GM12878 (cell line): ENCODE measurements at regions not wholly inside any gene's neighbourhood (a gene's known extent, or its start where the extent isn't known, plus 50 kb on each side); places are given as distances from the start of the nearest gene placed in this dataset.

Source experiments
- CBFB ChIP-seq: IDR thresholded peaks from 2 replicates; pipeline ENCODE4 v1.6.1; 2016; ENCODE audit warnings: antibody characterized with exemption, low read depth
- CEBPZ ChIP-seq: fragments of 150-350 bp; IDR thresholded peaks from 2 replicates; pipeline ENCODE4 v1.6.1; 2016; ENCODE audit warnings: low read depth, low read length
- CHD2 ChIP-seq: IDR thresholded peaks from 2 replicates; pipeline ENCODE4 v1.6.1; 2011; ENCODE audit warnings: low read depth, low read length, improper control_type of control experiment, borderline replicate concordance
- CREB1 ChIP-seq: IDR thresholded peaks from 2 replicates; pipeline ENCODE4 v1.6.1; 2012; ENCODE audit warnings: low read depth, mild to moderate bottlenecking, inconsistent platforms
- CTCF ChIP-seq, 3 experiments: IDR thresholded peaks in 2 of 3; conservative IDR thresholded peaks in 1 of 3; 2 replicates each; pipeline ENCODE4 v1.5.1; 2011; ENCODE audit warnings: low read depth in 3 of 3, low read length in 3 of 3, mild to moderate bottlenecking in 3 of 3, control low read depth in 2 of 3, moderate library complexity in 2 of 3, inconsistent platforms in 1 of 3, mixed read lengths in 1 of 3; ENCODE audit not compliant: control insufficient read depth in 2 of 3, insufficient read depth in 1 of 3; ENCODE audit errors: extremely low read depth in 1 of 3
- EED ChIP-seq: sonication (generic); IDR thresholded peaks from 2 replicates; pipeline ENCODE4 v1.6.1; 2016; ENCODE audit warnings: antibody characterized with exemption, low read depth
- EP300 ChIP-seq, 2 experiments: fragments of 150-350 bp in 1 of 2; IDR thresholded peaks; 2 replicates each; pipeline ENCODE4 v1.6.1; 2011 to 2012; ENCODE audit warnings: low read depth in 2 of 2, low read length in 2 of 2, borderline replicate concordance in 1 of 2, improper control_type of control experiment in 1 of 2, inconsistent platforms in 1 of 2; ENCODE audit not compliant: control insufficient read depth in 1 of 2
- MXI1 ChIP-seq: fragments of 150-350 bp; IDR thresholded peaks from 2 replicates; pipeline ENCODE4 v1.6.1; 2011; ENCODE audit warnings: low read depth, mild to moderate bottlenecking, inconsistent platforms, low read length, improper control_type of control experiment
- NFXL1 ChIP-seq: fragments of 450-650 bp; IDR thresholded peaks from 2 replicates; pipeline ENCODE4 v1.6.1; 2017; ENCODE audit warnings: antibody characterized with exemption, mild to moderate bottlenecking, borderline replicate concordance
- POLR2AphosphoS5 ChIP-seq: IDR thresholded peaks from 2 replicates; pipeline ENCODE4 v1.6.1; 2011; ENCODE audit warnings: mild to moderate bottlenecking, low read length, inconsistent platforms
- USF1 ChIP-seq: IDR thresholded peaks from 2 replicates; pipeline ENCODE4 v1.6.1; 2011; ENCODE audit warnings: borderline replicate concordance, low read depth, mild to moderate bottlenecking, moderate library complexity, mixed read lengths, low read length; ENCODE audit not compliant: insufficient read depth; ENCODE audit errors: extremely low read length
- YY1 ChIP-seq: IDR thresholded peaks from 2 replicates; pipeline ENCODE4 v1.6.1; 2011; ENCODE audit warnings: low read depth, mild to moderate bottlenecking, low read length

GRCh38 chr11:23861615-23862014 is 635.2 kb upstream of the LUZP2 start:
- TF ChIP-seq MXI1 = no peak
- no peak for TF ChIP-seq POLR2AphosphoS5
- no peak for TF ChIP-seq CBFB
- TF ChIP-seq YY1 = no peak
- no peak for TF ChIP-seq NFXL1
- no peak for TF ChIP-seq EED
- TF ChIP-seq USF1 = no peak
- TF ChIP-seq CREB1 = no peak
- no peak for TF ChIP-seq CTCF (IDR thresholded peaks at IDR 0.05 in 2 of 3, conservative IDR thresholded peaks at IDR 0.05 in 1 of 3; ENCODE audit: control insufficient read depth in 2 of 3, extremely low read depth in 1 of 3, insufficient read depth in 1 of 3, low read depth in 3 of 3, low read length in 3 of 3)
- TF ChIP-seq EP300 (IDR thresholded peaks at IDR 0.05; ENCODE audit: borderline replicate concordance in 1 of 2, control insufficient read depth in 1 of 2, low read depth in 2 of 2, low read length in 2 of 2) = no peak
- no peak for TF ChIP-seq CHD2
- TF ChIP-seq CEBPZ = no peak
